HEK293 (cell line): ENCODE measurements at regions not wholly inside any gene's neighbourhood (a gene's known extent, or its start where the extent isn't known, plus 50 kb on each side); places are given as distances from the start of the nearest gene placed in this dataset.
"Not testable (repeated sequence)": the region's sequence is repeated elsewhere in the genome, so short reads cannot be mapped to it uniquely, and the experiment has no call there.

Experiments used
- CTCF ChIA-PET: fragments of 350-600 bp; formaldehyde crosslinking; extraction: SDS; loops from one replicate; lab custom pipeline; 2021; ENCODE audit warnings: antibody characterized with exemption; lab: Yijun Ruan, JAX
- POLR2A ChIA-PET: fragments of 300-600 bp; formaldehyde crosslinking; extraction: SDS; loops from one replicate; lab custom pipeline; 2020; ENCODE audit warnings: antibody characterized with exemption, inconsistent platforms; lab: Yijun Ruan, JAX
- H3K27ac ChIP-seq: fragments of 200-500 bp; sonication (Bioruptor generic); 2 replicates; pipeline ENCODE4 v1.5.1; 2014; ENCODE audit warnings: low read depth, low read length, control low read depth, inconsistent platforms; ENCODE audit errors: extremely low read depth
- H3K36me3 ChIP-seq, 2 experiments: fragments of 200-500 bp in 1 of 2; sonication (Bioruptor generic) in 1 of 2; 1 replicate in 1 of 2; 2 replicates in 1 of 2; pipeline ENCODE4 v1.5.1; 2014 to 2017; ENCODE audit warnings: inconsistent platforms in 2 of 2, low read length in 2 of 2; ENCODE audit not compliant: control insufficient read depth in 2 of 2, insufficient read depth in 1 of 2
- H3K4me1 ChIP-seq: fragments of 200-500 bp; sonication (Bioruptor generic); 2 replicates; pipeline ENCODE4 v1.5.1; 2014; ENCODE audit warnings: mild to moderate bottlenecking, low read length, inconsistent platforms; ENCODE audit not compliant: control insufficient read depth, insufficient read depth
- H3K4me3 ChIP-seq: 2 replicates; pipeline ENCODE4 v1.5.1; 2011; ENCODE audit warnings: low read depth, mild to moderate bottlenecking, control low read depth, low read length, moderate library complexity
- H3K9me3 ChIP-seq: fragments of 200-500 bp; sonication (Bioruptor generic); 2 replicates; pipeline ENCODE4 v1.5.1; 2014; ENCODE audit warnings: low read depth, low read length, inconsistent platforms; ENCODE audit not compliant: control insufficient read depth, insufficient read depth
- GLI2 ChIP-seq: fragments of 450-650 bp; formaldehyde crosslinking; IDR thresholded peaks from 2 replicates; pipeline ENCODE4; 2017; ENCODE audit warnings: missing biosample characterization, missing genetic modification characterization, low read depth, borderline replicate concordance
- HIC1 ChIP-seq: fragments of 450-650 bp; formaldehyde crosslinking; IDR thresholded peaks from 2 replicates; pipeline ENCODE4 v1.5.1; 2016; ENCODE audit warnings: missing biosample characterization, missing genetic modification characterization
- KLF1 ChIP-seq: fragments of 450-650 bp; formaldehyde crosslinking; IDR thresholded peaks from 2 replicates; pipeline ENCODE4 v1.5.1; 2016; ENCODE audit warnings: missing biosample characterization, missing genetic modification characterization
- KLF10 ChIP-seq: fragments of 450-650 bp; IDR thresholded peaks from 2 replicates; pipeline ENCODE4 v1.5.1; 2018; ENCODE audit warnings: missing biosample characterization, mild to moderate bottlenecking, missing genetic modification characterization
- KLF7 ChIP-seq: fragments of 450-650 bp; formaldehyde crosslinking; IDR thresholded peaks from 2 replicates; pipeline ENCODE4 v1.5.1; 2016; ENCODE audit warnings: missing biosample characterization, missing genetic modification characterization, borderline replicate concordance
- PRDM4 ChIP-seq: fragments of 450-650 bp; formaldehyde crosslinking; IDR thresholded peaks from 2 replicates; pipeline ENCODE4 v1.5.1; 2017; ENCODE audit warnings: missing biosample characterization, missing genetic modification characterization
- SP2 ChIP-seq: fragments of 450-650 bp; formaldehyde crosslinking; IDR thresholded peaks from 2 replicates; pipeline ENCODE4 v1.5.1; 2016; ENCODE audit warnings: missing biosample characterization, missing genetic modification characterization
- TCF7L2 ChIP-seq: IDR thresholded peaks from 2 replicates; pipeline ENCODE4 v1.6.1; 2011; ENCODE audit warnings: low read depth, mild to moderate bottlenecking, inconsistent platforms, low read length, moderate library complexity, borderline replicate concordance
- ZBTB17 ChIP-seq: fragments of 450-650 bp; formaldehyde crosslinking; IDR thresholded peaks from 2 replicates; pipeline ENCODE4 v1.5.1; 2016; ENCODE audit warnings: missing biosample characterization, missing genetic modification characterization
- ZBTB48 ChIP-seq: fragments of 450-650 bp; formaldehyde crosslinking; IDR thresholded peaks from 2 replicates; pipeline ENCODE4 v1.5.1; 2016; ENCODE audit warnings: missing biosample characterization, missing genetic modification characterization
- ZFP3 ChIP-seq: fragments of 450-650 bp; formaldehyde crosslinking; IDR thresholded peaks from 2 replicates; pipeline ENCODE4 v1.5.1; 2016; ENCODE audit warnings: low read depth, missing biosample characterization, missing genetic modification characterization
- ZNF140 ChIP-seq: fragments of 450-650 bp; formaldehyde crosslinking; IDR thresholded peaks from 2 replicates; pipeline ENCODE4 v1.5.1; 2016; ENCODE audit warnings: missing biosample characterization, missing genetic modification characterization
- ZNF184 ChIP-seq: fragments of 450-650 bp; IDR thresholded peaks from 2 replicates; pipeline ENCODE4 v1.5.1; 2018; ENCODE audit warnings: missing biosample characterization, mild to moderate bottlenecking, missing genetic modification characterization
- ZNF223 ChIP-seq: fragments of 450-650 bp; formaldehyde crosslinking; IDR thresholded peaks from 2 replicates; pipeline ENCODE4 v1.5.1; 2016; ENCODE audit warnings: missing biosample characterization, missing genetic modification characterization
- ZNF23 ChIP-seq: fragments of 450-650 bp; formaldehyde crosslinking; IDR thresholded peaks from 2 replicates; pipeline ENCODE4 v1.5.1; 2016; ENCODE audit warnings: missing biosample characterization, missing genetic modification characterization, borderline replicate concordance
- ZNF341 ChIP-seq: fragments of 450-650 bp; formaldehyde crosslinking; IDR thresholded peaks from 2 replicates; pipeline ENCODE4; 2016; ENCODE audit warnings: low read depth, missing biosample characterization, missing genetic modification characterization
- ZNF510 ChIP-seq: fragments of 450-650 bp; formaldehyde crosslinking; IDR thresholded peaks from 2 replicates; pipeline ENCODE4 v1.5.1; 2018; ENCODE audit warnings: mild to moderate bottlenecking, missing genetic modification characterization, missing biosample characterization; ENCODE audit not compliant: insufficient replicate concordance
- ZNF623 ChIP-seq: fragments of 450-650 bp; formaldehyde crosslinking; IDR thresholded peaks from 2 replicates; pipeline ENCODE4 v1.5.1; 2016; ENCODE audit warnings: missing biosample characterization, missing genetic modification characterization
- ZNF707 ChIP-seq: fragments of 450-650 bp; formaldehyde crosslinking; IDR thresholded peaks from 2 replicates; pipeline ENCODE4 v1.5.1; 2016; ENCODE audit warnings: missing biosample characterization, missing genetic modification characterization
- ZNF747 ChIP-seq: fragments of 450-650 bp; formaldehyde crosslinking; IDR thresholded peaks from 2 replicates; pipeline ENCODE4 v1.5.1; 2016; ENCODE audit warnings: missing biosample characterization, missing genetic modification characterization
- TF ChIP-seq, protein P1 (sequence below): fragments of 450-650 bp; formaldehyde crosslinking; IDR thresholded peaks from 2 replicates; pipeline ENCODE4 v1.5.1; 2016; ENCODE audit warnings: missing biosample characterization, missing genetic modification characterization

DNA sequence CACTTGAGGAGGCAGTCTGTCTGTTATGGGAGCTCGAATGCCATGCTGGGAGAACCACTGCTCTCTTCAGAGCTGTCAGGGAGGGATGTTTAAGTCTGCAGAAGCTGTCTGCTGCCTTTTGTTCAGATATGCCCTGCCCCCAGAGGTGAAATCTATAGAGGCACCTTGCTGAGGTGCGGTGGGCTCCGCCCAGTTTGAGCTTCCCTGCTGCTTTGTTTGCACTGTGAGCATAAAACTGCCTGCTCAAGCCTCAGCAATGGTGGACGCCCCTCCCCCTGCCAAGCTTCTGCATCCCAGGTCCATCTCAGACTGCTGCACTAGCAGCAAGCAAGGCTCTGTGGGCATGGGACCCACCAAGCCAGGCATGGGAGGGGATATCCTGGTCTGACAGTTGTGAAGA is 247.5 kb downstream of the LMX1A start:
- Histone ChIP-seq H3K4me1 (no peaks in the 10 kb centered on the region), H3K27ac (no peak overlapping the region), H3K9me3 (no peaks in the 10 kb centered on the region), H3K36me3 (no peaks in the 10 kb centered on the region), H3K4me3 (no peak overlapping the region)
- ChIA-PET CTCF (no interaction called here), POLR2A (no interaction called here)
- TF ChIP-seq ZNF23 (tag by site-specific recombination): no peak
- TF ChIP-seq SP2: no peak
- no peak for TF ChIP-seq GLI2 (tag by site-specific recombination)
- no peak for TF ChIP-seq KLF7
- no peak for TF ChIP-seq ZNF184 (tag by site-specific recombination)
- no peak for TF ChIP-seq ZNF140 (tag by site-specific recombination)
- no peak for TF ChIP-seq ZFP3 (tag by site-specific recombination)
- no peak for TF ChIP-seq ZNF707 (tag by site-specific recombination)
- TF ChIP-seq ZNF747 (tag by site-specific recombination): no peak
- no peak for TF ChIP-seq ZBTB17 (tag by site-specific recombination)
- no peak for TF ChIP-seq KLF10 (tag by site-specific recombination)
- no peak for TF ChIP-seq TCF7L2
- no peak for TF ChIP-seq KLF1 (tag by site-specific recombination)
- no peak for TF ChIP-seq ZBTB48 (tag by site-specific recombination)
- TF ChIP-seq HIC1: no peak

DNA sequence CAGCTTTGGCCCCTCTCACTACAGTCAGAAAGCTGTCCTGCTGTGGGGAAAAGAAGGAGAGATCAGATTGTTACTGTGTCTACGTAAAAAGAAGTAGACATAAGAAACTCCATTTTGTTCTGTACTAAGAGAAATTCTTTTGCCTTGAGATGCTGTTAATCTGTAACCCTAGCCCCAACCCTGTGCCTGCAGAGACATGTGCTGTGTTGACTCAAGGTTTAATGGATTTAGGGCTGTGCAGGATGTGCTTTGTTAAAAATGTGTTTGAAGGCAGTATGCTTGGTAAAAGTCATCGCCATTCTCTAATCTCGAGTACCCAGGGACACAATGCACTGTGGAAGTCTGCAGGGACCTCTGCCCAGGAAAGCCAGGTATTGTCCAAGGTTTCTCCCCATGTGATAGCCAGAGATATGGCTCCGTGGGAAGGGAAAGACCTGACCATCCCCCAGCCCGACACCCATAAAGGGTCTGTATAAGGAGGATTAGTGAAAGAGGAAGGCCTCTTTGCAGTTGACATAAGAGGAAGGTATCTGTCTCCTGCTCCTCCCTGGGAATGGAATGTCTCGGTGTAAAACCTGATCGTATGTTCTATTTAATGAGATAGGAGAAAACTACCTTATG is 263.9 kb downstream of the LMX1A start:
- POLR2A ChIA-PET, H3K4me3 ChIP-seq, H3K36me3 ChIP-seq, H3K27ac ChIP-seq, H3K9me3 ChIP-seq, H3K4me1 ChIP-seq, CTCF ChIA-PET: not testable (repeated sequence)

DNA sequence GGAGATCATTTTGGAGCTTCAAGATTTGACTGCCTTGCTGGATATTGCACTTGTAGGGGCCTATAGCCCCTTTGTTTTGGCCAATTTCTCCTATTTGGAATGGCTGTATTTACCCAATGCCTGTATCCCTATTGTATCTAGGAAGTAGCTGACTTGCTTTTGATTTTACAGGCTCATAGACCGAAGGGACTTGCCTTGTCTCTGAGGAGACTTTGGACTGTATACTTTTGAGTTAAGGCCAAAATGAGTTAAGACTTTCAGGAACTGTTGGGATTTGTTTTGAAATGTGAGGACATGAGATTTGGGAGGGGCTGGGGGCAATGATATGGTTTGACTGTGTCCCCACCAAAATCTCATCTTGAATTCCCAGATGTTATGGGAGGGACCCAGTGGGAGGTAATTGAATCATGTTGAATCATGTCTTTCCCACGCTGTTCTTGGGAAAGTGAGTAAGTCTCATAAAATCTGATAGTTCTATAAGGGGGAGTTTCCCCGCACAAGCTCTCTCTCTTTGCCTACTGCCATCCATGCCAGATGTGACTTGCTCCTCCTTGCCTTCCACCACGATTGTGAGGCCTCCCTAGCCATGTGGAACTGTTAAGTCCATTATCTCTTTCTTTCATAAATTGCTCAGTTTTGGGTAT is 276.1 kb downstream of the LMX1A start:
- Histone ChIP-seq H3K9me3 (no peaks in the 10 kb centered on the region), H3K4me1 (no peaks in the 10 kb centered on the region), H3K27ac (no peak overlapping the region), H3K36me3 (no peaks in the 10 kb centered on the region), H3K4me3 (no peak overlapping the region)
- CTCF ChIA-PET: no interaction called here
- POLR2A ChIA-PET: no interaction called here
- TF ChIP-seq, protein P1, sequence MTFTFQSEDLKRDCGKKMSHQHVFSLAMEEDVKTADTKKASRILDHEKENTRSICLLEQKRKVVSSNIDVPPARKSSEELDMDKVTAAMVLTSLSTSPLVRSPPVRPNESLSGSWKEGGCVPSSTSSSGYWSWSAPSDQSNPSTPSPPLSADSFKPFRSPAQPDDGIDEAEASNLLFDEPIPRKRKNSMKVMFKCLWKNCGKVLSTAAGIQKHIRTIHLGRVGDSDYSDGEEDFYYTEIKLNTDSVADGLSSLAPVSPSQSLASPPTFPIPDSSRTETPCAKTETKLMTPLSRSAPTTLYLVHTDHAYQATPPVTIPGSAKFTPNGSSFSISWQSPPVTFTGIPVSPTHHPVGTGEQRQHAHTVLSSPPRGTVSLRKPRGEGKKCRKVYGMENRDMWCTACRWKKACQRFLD: no peak
- TF ChIP-seq ZNF623 (tag by site-specific recombination) (no peak), KLF10 (tag by site-specific recombination) (no peak), PRDM4 (tag by site-specific recombination) (no peak), ZNF341 (no peak), ZNF223 (tag by site-specific recombination) (no peak), ZNF510 (tag by site-specific recombination) (no peak)
